HUDEP-2 (cell line): ENCODE measurements at regions not wholly inside any gene's neighbourhood (a gene's known extent, or its start where the extent isn't known, plus 50 kb on each side); places are given as distances from the start of the nearest gene placed in this dataset.

Experiments used
- DNase-seq, 76 experiments: peaks; one replicate each; lab custom pipeline; 2025; ENCODE audit not compliant: unreplicated experiment in 76 of 76; lab: John Stamatoyannopoulos, UW

DNA sequence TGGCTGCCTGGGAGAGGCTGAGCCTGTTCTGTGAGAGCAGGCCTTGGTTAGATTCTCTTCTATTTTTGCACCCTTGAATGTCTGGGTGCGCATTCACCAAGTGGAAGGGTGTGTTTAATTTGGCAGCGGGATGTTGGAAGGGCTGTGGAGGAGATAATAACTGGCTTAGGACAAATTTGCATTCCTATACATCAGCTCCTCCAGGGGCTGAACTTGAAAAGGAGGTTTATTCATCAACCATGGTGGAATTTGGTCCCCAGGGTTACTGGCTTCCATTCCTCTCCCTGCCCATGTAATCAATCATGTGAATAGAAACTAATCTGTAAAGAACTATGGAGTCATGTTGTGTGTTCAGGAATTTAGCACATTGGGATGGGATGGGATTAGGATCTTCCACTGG is 100.2 kb upstream of the FOXF1 start:
- DNase-seq: no peak

DNA sequence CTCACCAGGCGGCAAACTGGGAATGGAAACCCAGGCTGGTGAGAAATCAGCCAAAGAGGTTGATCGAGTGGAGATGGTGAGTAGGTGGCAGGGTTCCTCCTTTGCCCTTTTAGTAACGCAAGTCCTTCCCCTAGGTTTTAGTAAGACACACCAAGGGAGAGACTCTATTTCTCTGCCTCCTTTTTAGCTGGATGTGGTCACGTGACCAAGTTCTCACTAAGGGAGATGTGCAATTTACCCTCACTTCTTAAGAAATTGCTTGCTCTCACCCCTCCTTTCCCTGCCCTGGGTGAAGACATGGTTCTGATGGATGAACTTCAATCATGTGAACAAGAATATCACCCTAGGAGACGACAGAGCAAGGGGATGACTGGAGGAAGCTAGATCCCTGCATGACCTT is 99.8 kb upstream of the FOXF1 start:
- no peak for DNase-seq

DNA sequence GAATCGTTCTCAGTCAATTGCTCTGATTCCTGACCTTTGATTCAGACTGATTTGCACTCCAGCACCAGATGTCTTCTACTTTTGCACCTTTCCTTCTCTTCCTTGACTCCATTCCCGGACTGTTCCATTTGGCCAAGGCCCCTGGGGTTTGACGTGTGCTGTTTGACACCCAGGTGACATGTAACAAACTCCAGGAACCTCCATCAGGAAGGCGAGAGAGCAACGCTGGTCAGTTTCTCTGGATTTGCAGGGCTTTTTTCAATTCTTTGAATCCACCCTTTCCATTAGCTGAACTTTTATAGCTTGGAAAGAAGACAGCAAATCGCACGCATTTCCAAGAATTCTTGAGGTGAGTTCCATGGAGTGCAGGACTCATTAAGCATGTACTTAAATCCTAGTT is 98.4 kb upstream of the FOXF1 start:
- no peak for DNase-seq

DNA sequence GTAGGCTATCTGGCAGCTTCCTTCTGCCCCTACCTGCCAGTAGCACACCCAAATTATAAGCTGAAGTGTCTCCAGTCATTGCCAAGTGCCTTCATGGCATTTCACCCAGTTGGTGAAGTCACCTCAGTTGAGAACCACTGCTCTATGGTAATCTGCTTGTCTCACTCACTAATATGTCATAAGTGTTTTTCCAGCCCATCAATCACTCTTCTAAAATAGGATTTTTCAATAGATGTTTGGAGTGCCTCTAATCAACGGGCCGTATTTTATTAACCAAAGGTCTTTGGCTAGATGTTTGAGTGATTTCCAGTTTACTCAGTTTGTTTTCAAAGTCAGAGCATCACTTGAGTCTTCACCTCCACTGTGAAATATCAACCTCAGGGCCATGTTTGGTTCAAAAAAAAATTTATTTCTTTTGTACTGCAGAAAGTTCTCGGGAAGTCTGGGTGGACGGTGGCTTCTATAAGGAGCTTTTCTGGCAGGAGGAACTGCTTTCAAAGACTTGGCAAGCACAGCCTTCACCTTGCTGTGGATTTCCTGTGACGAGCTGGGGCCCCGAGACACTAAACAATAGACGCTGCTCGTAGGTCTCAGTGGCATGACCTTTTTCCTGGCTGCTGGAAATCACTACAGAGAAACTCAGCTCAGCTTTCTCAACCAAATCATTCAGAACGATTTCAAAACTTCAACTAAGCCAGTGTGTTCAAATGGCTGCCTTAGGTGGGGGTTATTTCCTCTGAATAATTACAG is 95.2 kb upstream of the FOXF1 start:
- no peak for DNase-seq

DNA sequence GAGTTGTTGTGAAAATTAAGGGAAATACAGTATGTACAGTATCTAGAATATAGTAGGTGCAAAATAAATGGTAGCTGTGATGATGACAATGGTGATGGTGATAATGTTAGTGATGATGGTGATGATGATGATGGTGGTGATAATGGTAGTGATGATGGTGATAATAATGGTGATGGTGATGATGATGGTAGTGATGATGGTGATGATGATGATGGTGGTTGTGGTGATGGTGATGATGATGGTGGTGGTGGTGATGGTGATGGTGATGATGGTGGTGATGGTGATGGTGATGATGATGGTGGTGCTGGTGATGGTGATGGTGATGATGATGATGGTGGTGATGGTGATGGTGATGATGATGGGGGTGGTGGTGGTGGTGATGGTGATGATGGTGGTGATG is 91.3 kb upstream of the FOXF1 start:
- no peak for DNase-seq

DNA sequence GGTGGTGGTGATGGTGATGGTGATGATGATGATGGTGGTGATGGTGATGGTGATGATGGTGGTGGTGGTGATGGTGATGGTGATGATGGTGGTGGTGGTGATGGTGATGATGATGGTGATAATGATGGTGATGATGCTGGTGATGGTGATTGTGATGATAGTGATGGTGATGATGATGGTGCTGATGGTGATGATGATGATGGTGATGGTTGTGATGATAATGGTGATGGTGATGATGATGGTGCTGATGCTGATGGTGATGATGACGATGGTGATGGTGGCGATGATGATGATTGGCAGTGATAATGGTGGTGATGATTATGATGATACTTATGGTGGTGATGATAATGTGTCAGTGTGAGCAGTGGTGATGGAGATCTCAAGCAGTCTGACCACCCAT is 90.8 kb upstream of the FOXF1 start:
- no peak for DNase-seq

DNA sequence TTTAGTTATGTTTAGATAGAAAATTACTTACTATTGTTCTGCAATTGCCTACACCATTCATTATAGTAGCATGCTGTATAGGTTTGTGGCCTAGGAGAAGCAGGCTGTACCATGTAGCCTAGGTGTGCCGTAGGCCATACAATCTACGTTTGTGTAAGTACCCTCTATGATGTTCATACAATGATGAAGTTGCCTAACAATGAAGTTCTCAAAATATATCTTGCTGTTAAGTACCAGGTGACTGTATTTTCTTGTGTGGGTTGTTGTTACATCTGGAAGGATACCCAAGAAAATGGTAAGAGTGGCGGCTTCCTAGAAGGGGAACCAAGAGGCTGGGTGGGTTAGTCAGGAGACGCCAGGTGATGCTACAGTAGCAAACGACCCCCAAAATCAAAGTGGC is 88.3 kb upstream of the FOXF1 start:
- no peak for DNase-seq

DNA sequence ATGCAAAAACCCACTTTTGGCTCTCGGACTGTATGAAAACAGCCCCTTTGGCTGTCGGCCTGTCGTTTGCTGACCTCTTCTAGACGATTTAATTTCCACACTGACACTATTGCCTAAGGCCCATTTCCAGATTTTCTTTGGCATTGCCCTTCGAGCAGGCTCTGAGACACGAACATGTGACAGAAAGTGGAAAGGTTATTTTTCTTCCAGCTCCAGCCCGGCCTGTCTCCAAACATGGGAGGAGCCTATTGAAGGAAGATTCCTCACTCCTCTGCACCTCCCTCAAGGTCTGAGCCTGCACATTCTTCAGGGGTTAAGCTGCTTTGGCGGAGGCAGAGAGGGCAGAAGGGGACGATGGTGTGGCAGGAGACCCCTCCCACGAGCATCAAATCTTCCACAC is 85.9 kb upstream of the FOXF1 start:
- DNase-seq: no peak

DNA sequence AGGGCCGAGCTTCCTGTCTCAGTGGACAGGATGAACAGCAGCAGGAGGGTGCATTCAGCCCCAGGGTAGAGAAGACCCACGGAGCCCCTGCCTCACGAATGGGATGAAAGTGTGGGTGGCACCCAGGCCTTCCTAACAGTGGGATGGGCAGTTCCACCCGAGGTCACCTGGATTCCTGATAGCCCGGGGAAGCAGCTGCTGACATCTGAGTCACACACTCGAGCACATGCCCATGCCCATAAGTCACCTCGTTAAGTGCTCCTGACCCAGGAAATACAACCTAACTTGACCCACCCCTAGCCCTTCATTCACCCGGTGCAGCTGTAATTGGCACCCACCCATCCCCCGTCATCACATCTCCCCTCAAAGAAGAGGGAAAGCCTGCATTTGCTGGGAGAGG is 85.3 kb upstream of the FOXF1 start:
- DNase-seq: no peak

DNA sequence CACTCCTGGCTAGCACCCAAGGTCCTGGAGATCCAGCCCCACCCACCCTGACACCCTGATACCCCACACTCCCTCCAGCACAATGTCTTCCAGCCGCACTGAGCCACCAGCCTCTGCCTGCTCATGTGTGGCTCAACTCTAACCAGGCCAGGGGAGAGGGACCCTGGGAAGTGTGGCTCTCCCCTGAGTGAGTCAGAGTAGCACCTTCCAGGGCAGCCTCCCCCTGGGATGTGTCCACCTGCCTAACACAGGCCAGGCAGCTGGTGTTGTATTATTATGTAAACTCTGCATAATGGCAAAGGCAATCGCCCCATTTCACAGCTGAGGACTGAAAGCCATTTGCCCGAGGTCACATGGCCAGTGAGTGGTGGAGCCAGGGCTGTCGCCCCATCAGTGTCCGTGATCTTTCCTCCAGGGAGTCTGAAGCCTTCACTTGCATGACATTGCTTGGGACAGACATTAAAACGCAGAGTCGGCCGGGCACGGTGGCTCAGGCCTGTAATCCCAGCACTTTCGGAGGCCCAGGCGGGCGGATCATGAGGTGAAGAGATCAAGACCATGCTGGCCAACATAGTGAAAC is 84.2 kb upstream of the FOXF1 start:
- no peak for DNase-seq

DNA sequence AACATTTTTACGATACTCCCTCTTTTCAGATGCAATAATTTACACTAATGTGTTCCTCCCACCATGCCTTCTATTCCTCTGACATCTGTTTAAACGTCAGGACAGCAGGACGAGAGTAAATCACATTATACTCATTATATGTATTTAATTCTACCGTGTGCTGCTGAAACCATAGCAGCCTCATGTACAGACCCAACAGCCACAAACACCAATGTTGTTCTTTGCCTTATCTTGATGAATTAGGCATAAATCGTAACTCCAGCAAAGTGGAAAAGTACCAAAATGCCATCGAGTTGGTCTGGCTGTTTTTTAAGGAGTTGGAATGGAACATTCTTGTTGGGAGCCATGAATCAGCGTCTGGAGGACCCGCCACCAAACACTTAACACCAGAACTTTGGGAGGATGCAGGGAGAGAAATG is 82.9 kb upstream of the FOXF1 start:
- no peak for DNase-seq

DNA sequence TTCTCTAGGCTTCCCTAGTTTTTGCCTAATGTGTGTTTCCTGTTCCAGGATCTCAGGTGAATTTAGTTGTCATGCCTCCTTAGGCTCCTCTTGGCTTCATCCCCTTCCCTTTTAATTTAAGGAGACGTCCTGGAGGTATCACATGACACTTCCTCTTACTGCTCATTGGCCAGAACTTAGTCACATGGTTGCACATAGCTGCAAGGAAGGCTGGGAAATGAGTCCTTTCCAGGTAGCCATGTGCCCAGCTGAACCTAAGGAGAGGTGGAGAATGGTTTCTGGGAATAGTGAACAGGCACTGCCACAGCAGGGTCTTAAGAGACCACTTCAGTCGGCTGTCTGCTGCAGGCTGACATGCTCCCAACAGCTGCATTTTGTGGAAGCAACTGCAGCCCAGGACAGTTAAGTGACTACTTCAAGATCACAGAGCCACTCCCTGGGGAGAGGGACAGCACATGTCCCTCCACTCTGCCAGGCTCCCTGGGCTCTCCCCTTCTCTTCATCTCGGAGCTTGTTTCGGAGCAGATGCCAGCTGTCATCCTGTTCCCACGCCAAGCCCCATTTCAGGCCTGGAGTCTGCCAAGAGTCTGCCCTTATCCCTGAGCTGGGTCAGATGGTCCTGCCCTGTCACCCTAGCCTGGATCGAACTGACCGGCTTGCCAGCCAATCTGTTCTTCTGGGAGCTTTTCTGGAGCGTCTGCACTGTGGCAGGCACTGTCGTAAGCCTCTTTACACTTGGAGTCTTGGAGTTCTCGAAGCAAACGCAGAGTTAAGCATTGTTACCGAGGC is 81.4 kb upstream of the FOXF1 start:
- DNase-seq: no peak

DNA sequence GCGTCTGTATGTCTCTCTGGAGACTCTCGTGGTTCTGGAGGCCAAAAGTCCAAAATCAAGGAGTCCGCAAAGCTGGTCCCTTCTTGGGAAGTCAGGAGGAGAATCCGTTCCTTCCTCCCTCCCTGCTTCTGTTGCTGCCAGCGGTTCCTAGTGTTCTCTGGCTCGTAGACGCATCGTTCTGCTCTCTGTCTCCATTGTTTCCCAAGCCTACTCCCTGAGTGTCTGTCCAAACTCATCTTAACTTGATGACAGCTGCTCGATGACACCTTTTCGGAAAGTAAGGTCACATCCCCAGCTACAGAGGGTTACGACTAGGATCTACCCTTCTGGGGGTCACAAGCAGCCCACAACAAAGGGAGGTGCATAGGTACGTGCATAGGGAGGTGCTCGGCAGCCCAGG is 80.7 kb upstream of the FOXF1 start:
- no peak for DNase-seq

DNA sequence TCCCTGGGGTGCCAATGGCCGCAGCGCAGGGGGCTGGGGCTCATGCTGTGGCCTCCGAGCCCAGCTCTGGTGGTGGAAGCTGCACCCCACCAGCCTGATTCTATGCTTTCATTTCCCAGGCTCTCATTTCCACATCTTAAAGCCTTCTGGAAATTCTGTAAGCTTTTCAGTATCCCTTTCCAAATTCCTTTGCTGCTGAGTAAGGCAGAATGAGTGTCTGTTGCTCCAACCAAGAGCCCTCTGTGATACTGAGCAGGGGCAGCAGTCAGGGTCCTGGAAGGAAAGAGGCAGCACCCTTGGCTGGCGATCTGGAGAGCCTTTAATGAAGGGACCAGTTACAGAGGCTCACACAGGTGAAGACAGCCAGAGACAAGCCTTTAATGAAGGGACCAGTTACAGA is 79.5 kb upstream of the FOXF1 start:
- DNase-seq: no peak

DNA sequence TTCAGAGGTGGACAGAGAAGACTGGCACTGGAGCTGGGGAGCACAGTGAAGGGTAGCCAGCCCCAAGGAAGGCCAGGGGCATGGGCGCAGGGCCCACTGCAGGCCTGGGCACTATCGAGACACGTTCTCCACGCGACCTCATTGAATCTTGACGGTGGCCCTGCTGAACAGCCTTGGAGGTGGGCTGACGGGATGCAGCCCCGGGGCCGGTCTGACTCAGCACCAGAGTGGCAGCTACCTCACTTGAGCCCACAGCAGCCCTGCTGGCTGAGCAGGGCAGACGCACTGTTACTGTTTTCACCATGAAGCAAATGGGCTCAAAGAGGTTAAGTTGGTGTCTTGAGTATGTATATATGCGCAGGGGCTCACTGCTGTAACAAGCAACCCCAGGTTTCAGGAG is 78.8 kb upstream of the FOXF1 start:
- DNase-seq: no peak

DNA sequence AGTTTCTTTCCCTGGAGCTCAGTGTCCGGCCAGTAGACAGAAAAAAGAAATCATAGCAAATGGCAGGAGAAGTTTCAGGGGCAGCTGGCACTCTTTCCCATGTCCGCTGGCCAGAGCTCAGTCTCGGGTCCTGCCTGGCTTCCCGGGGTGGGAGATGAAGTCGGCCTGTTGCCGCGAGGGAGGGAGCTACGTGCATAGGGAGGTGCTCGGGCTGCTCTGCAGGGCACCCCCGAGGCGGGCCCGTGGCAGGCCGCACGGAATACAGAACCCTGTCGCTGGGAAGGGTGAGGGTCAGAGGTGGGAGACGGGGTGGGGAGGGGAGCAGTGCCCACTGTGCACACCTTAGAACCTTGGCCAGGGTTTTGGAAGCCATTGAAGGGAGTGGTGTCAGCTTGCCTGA is 78.3 kb upstream of the FOXF1 start:
- no peak for DNase-seq

DNA sequence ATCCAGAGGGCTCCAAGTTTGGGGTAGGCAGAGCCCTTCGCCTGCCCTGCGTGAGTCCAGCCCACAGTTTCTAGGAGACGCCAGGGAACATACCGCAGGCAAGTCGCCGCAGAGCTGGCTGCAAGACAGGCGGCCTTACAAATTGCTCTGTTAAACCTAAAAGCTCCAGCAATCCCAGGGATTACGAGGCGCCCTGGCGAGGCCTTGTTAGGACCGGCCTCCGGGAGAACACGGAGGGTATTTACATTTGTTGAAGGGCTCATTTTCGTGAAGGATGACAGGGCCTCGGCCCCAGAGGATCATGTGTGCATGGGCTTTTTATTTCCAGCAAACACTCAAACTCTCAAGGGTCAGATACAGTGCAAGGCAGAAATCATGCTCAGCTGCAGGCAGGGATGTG is 77.6 kb upstream of the FOXF1 start:
- no peak for DNase-seq

DNA sequence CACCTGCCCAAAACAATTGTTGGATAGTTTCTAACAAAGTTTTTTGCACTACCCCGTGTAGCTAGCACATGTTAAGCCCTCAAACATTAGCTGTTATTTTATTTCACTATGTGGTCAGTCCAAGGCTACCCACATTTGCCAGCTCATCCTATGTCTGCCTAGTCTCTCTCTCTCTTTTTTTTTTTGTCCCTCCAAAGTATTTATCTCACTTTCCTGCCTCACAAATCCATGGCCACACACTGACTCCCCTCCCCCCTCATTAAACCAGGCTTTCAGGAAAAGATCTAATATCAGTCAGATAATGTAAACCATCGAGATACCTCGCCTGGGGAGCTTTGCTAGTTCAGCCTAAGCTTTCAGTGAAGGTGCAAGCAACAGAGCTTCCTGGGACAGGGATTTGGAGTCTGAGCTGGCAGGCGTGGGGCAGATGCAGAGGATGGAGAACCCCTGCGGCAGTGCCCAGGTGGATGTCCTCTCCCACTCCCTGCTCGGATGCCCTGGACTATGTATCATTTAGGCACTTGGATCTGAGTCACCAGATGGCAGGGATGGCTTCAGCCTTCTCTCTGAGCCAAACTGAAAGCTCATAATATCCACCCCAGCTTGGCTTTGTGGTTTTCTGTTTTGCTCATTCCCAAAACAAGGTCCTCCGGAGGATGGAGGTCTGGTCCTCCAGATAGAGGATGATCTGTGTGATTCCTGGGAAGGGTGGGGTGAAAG is 73.7 kb upstream of the FOXF1 start:
- DNase-seq: no peak

DNA sequence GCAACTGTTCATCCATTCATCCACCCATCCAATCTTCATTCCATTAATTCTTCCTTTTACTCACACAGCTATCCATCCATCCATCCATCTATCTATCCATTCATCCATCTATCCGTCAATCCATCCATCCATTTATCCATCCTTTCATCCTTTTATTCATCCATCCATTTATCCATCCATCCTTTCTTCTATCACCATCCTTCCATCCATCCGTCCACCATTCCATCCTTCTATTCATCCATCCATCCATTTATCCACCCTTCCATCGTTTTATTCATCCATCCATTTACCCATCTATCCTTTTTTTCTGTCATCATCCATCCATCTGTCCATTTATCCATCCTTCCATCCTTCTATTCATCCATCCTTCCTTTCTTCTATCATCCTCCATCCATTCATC is 73.0 kb upstream of the FOXF1 start:
- DNase-seq: no peak

DNA sequence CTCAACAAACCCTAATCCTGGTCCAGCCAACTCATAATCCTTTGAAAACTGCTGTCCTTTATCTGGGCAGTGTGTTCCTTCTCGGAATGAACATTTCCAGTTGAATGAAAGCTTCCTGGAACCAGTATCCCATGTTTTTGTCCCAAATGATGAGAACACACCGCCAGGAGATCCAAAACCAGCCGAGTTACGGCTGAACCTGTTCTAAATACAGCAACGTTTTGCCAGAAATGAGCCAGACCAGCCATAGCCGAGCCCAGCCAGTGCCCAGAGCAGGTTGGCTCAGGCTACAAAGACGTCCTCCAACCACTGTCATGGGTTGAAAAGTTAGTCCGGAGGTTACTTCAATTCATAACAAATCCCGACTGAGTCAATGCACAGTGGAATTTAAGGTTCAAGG is 67.6 kb upstream of the FOXF1 start:
- no peak for DNase-seq

DNA sequence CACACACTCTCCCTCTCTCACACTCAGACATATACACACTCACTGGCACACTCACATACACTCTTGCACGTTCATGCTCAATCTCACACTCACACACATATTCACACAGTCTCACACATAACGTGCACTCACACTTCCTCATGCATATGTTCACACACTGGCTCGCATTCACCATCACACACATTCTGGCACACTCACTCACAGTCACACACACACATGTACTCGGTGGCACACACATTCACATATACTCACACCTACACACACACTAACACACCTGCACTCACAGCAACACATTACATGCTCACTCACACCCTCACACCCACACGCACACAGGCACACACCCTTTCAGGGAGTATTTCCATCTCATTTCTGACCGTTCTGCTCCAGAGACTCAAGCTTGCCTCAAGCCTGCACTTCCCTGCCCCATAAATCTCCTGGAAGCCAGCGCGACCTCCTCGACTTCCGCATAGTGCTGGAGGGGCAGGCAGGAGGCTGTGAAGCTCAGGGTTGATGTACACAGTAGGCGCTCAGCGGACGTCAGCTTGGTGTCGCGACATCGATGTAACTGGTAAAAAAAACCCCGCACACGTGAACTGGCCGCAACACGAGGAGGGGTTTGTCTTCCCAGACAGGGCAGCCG is 66.7 kb upstream of the FOXF1 start:
- no peak for DNase-seq
